HepG2 (cell line): ENCODE measurements at regions not wholly inside any gene's neighbourhood (a gene's known extent, or its start where the extent isn't known, plus 50 kb on each side); places are given as distances from the start of the nearest gene placed in this dataset.
A peak's percentile ranks its signal among the peaks of the same experiment; 100 is the strongest.

Experiments used
- ATAC-seq: fragments of 200-7000 bp; cut with Tn5 transposase; 3 replicates; pipeline ENCODE4 v1.9.1; 2020; ENCODE audit warnings: mild to moderate bottlenecking, moderate library complexity
- BruUV-seq: library from RNA; stranded (reverse); fragments of 400-500 nt; replicated peaks from 2 replicates; lab custom pipeline; 2021; lab: Mats Ljungman, UMichigan
- CTCF ChIA-PET: fragments of 300-600 bp; formaldehyde crosslinking; extraction: SDS; loops from one replicate; lab custom pipeline; 2021; ENCODE audit warnings: low total read pairs, inconsistent platforms, low intra/inter-chr PET ratio; lab: Yijun Ruan, JAX
- POLR2A ChIA-PET: fragments of 350-600 bp; sonication (Branson Sonifier 250); formaldehyde crosslinking; loops from one replicate; lab custom pipeline; 2020; ENCODE audit warnings: antibody characterized with exemption, inconsistent platforms; lab: Yijun Ruan, JAX
- DNase-seq: peaks from one replicate; pipeline ENCODE4 v3.0.0-alpha.2; 2015; ENCODE audit warnings: low spot score
- FAIRE-seq: peaks from 3 replicates; lab custom pipeline; 2011; peaks lifted over from hg19 to GRCh38; lab: Jason Lieb, UNC
- H2AFZ ChIP-seq: one replicate; pipeline ENCODE4 v1.6.1; 2011; ENCODE audit warnings: low read length, inconsistent platforms
- H3K27ac ChIP-seq: fragments of 300-600 bp; 3 replicates; pipeline ENCODE4 v1.8.0; 2011; ENCODE audit warnings: mixed run types, mild to moderate bottlenecking, mixed read lengths, low read length, inconsistent platforms; ENCODE audit not compliant: insufficient read depth; ENCODE audit errors: extremely low read length
- H3K27me3 ChIP-seq, 2 experiments: fragments of 200-600 bp in 1 of 2; 2 replicates in 1 of 2; 3 replicates in 1 of 2; pipeline versions ENCODE4 v1.6.0 to v1.8.0; 2011; ENCODE audit warnings: low read length in 2 of 2, mild to moderate bottlenecking in 2 of 2, moderate library complexity in 2 of 2, inconsistent platforms in 1 of 2; ENCODE audit not compliant: insufficient read depth in 2 of 2, control insufficient read depth in 1 of 2
- H3K36me3 ChIP-seq, 2 experiments: fragments of 200-600 bp in 1 of 2; replicated peaks in 1 of 2; 2 replicates in 1 of 2; 3 replicates in 1 of 2; pipeline versions ENCODE4 v1.5.1 to v1.8.0; 2011; ENCODE audit warnings: low read length in 2 of 2, inconsistent platforms in 1 of 2; ENCODE audit not compliant: insufficient read depth in 2 of 2, control insufficient read depth in 1 of 2
- H3K4me1 ChIP-seq: 2 replicates; pipeline ENCODE4 v1.5.1; 2012; ENCODE audit warnings: low read length, inconsistent platforms; ENCODE audit not compliant: insufficient read depth
- H3K4me2 ChIP-seq: 2 replicates; pipeline ENCODE4 v1.6.0; 2011; ENCODE audit warnings: low read depth, low read length, inconsistent platforms
- H3K4me3 ChIP-seq, 3 experiments: fragments of 200-600 bp in 1 of 3; sonication (generic), shearing (Covaris generic) in 1 of 3; replicated peaks in 1 of 3; 2 replicates each; pipeline ENCODE4 v1.5.1; 2011 to 2016; ENCODE audit warnings: low read length in 3 of 3, inconsistent platforms in 2 of 3, low read depth in 2 of 3, mild to moderate bottlenecking in 2 of 3, control low read depth in 1 of 3, mixed read lengths in 1 of 3; ENCODE audit not compliant: insufficient read depth in 1 of 3
- H3K79me2 ChIP-seq: one replicate; pipeline ENCODE4 v1.6.1; 2011; ENCODE audit warnings: low read length, inconsistent platforms; ENCODE audit not compliant: insufficient read depth
- H3K9ac ChIP-seq: 2 replicates; pipeline ENCODE4 v1.6.0; 2011; ENCODE audit warnings: mild to moderate bottlenecking, low read depth, low read length, inconsistent platforms; ENCODE audit not compliant: insufficient read depth
- H3K9me3 ChIP-seq: 2 replicates; pipeline ENCODE4 v1.5.1; 2012; ENCODE audit warnings: mild to moderate bottlenecking, low read length
- H4K20me1 ChIP-seq: 2 replicates; pipeline ENCODE4 v1.6.0; 2011; ENCODE audit warnings: inconsistent platforms, mild to moderate bottlenecking, low read length, moderate library complexity; ENCODE audit not compliant: insufficient read depth
- CREB1 ChIP-seq, 2 experiments: fragments of 450-650 bp in 1 of 2; IDR thresholded peaks; 2 replicates each; pipeline ENCODE4 v1.6.1; 2016 to 2017; ENCODE audit warnings: control low read depth in 1 of 2, mild to moderate bottlenecking in 1 of 2, missing compliant biosample characterization in 1 of 2, missing genetic modification characterization in 1 of 2
- ZNF547 ChIP-seq: sonication (generic); formaldehyde crosslinking; IDR thresholded peaks from 2 replicates; pipeline ENCODE4 v1.5.1; 2020; ENCODE audit warnings: mild to moderate bottlenecking, missing genetic modification reagents
- ZNF674 ChIP-seq: sonication (generic); formaldehyde crosslinking; IDR thresholded peaks from 2 replicates; pipeline ENCODE4 v1.5.0; 2020; ENCODE audit warnings: low read depth, mild to moderate bottlenecking, missing genetic modification reagents
- WGBS: methylation state at CpG from one replicate; pipeline ENCODE4 v1.1.6; 2017; ENCODE audit warnings: low lambda C conversion rate; 5-methylcytosine and 5-hydroxymethylcytosine counted together
- in situ Hi-C: cut with HindIII; loops from 2 replicates; pipeline ENCODE4 v1.10.0; 2017; ENCODE audit warnings: low pct_unique_long_range_greater_than_20kb; ENCODE audit not compliant: extremely low pct_ligation_motif_present
- intact Hi-C: fragments of 100-400 bp; cut with micrococcal nuclease; formaldehyde crosslinking; loops from one replicate; pipeline ENCODE4 v1.10.0; 2022; ENCODE audit not compliant: unreplicated experiment
- TF ChIP-seq, protein P1 (sequence below): sonication (generic); formaldehyde crosslinking; IDR thresholded peaks from 2 replicates; pipeline ENCODE4 v1.4.0; 2020; ENCODE audit warnings: missing genetic modification reagents, borderline replicate concordance

DNA sequence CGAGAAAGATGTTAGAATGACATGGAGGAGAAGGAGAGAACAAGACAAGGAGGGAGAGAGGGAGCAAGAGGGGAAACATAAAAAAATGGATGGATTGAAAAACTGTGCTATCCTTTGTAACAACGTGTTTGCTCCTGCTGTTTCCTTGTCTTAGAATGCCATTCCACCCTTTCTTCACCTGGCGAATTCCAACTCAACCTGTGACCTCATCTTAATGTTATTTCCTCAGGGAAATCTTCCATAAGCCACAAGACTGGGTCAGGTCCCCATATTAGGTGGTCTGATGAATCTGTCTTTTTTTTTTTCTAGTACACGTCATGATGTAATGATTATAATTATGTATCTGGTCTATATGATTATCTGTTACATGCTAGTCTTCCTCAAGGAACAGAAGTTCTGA, 195.0 kb upstream of the MAF start:
- CTCF ChIA-PET = no interaction called here
- intact Hi-C loops = no loop called here

More for the DNA sequence above, 195.0 kb upstream of the MAF start:
- Histone ChIP-seq H3K79me2 (no peaks in the 10 kb centered on the region), H3K27me3 (no peaks in the 10 kb centered on the region), H3K36me3 (no peaks in the 10 kb centered on the region), H3K9ac (no peak overlapping the region), H3K27ac (no peak overlapping the region), H4K20me1 (no peaks in the 10 kb centered on the region), H2AFZ (no peak overlapping the region), H3K4me1 (no peaks in the 10 kb centered on the region)
- no peak for FAIRE-seq
- no TSS peak for BruUV-seq
- 3% methylated on average over 4 of the region's 4 CpGs for WGBS
- in situ Hi-C loops = no loop called here
- TF ChIP-seq ZNF547 = no peak
- TF ChIP-seq, protein P1, sequence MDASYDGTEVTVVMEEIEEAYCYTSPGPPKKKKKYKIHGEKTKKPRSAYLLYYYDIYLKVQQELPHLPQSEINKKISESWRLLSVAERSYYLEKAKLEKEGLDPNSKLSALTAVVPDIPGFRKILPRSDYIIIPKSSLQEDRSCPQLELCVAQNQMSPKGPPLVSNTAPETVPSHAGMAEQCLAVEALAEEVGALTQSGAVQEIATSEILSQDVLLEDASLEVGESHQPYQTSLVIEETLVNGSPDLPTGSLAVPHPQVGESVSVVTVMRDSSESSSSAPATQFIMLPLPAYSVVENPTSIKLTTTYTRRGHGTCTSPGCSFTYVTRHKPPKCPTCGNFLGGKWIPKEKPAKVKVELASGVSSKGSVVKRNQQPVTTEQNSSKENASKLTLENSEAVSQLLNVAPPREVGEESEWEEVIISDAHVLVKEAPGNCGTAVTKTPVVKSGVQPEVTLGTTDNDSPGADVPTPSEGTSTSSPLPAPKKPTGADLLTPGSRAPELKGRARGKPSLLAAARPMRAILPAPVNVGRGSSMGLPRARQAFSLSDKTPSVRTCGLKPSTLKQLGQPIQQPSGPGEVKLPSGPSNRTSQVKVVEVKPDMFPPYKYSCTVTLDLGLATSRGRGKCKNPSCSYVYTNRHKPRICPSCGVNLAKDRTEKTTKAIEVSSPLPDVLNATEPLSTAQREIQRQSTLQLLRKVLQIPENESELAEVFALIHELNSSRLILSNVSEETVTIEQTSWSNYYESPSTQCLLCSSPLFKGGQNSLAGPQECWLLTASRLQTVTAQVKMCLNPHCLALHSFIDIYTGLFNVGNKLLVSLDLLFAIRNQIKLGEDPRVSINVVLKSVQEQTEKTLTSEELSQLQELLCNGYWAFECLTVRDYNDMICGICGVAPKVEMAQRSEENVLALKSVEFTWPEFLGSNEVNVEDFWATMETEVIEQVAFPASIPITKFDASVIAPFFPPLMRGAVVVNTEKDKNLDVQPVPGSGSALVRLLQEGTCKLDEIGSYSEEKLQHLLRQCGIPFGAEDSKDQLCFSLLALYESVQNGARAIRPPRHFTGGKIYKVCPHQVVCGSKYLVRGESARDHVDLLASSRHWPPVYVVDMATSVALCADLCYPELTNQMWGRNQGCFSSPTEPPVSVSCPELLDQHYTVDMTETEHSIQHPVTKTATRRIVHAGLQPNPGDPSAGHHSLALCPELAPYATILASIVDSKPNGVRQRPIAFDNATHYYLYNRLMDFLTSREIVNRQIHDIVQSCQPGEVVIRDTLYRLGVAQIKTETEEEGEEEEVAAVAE (CRISPR knock-in tag) = no peak
- TF ChIP-seq ZNF674 (CRISPR knock-in tag) = no peak
- peak; percentile 64; the same call in 1 of the 2 replicates for TF ChIP-seq CREB1 (IDR thresholded peaks at IDR 0.05)
- no peak for TF ChIP-seq CREB1 (CRISPR knock-in tag; IDR thresholded peaks at IDR 0.05)
- TF ChIP-seq, all 625 proteins: peak for 1
- no peak for ATAC-seq
- DNase-seq = no peak
- H3K4me2 ChIP-seq = no peak overlapping the region
- peaks cover 9% of the 10 kb centered on the region; the same call in 1 of the 2 replicates for H3K9me3 ChIP-seq
- no peak overlapping the region for H3K4me3 ChIP-seq
- POLR2A ChIA-PET = no interaction called here
